ENCODE measurements at regions not wholly inside any gene's neighbourhood (a gene's known extent, or its start where the extent isn't known, plus 50 kb on each side); places are given as distances from the start of the nearest gene placed in this dataset.

DNA sequence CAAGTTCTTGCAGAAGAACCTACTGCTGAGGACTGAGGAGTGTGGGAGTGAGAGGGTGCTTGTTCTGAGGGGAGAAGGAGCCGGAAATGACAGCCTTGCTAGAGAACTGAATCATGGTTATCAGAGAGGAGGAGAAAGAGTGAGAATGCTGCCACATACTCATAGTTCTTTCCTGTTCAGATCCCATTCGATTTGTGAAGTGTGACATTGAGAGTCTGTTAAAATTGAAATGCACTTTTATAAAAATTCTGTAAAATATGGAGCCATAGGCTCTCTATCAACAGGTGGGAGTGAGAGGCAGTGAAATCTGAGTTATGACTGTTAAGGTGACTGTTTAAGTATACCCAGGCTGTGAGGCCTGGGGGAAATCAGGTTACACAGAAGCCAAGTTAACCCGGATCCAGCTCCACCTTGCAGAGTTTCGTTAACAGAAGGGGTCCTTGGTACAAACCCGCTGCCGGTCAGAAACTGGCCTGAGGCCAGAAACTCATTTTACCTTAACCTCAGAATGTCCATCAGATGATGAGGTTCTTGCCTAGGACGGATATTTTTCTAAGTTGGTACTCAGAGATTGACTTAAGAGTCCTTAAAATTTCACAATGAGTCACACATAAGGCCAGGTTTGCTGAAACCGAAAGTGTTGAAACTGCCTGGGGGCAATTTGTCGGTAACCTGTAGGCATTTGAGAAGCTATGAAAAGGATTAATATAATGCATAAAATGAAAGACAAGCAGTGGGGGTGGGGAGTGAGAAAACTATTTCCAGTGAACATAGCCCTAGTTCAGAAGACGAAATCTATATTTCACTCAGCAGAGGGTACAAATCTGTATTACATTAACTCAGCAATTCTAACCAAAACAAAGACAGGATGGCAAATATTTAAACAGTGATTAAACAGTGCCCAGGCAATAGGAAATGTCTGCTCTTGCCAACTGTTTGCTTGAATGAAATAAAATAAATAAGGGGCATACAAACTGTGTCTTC, 350.5 kb downstream of the KCNRG start:
- Mint-ChIP-seq H3K36me3 (ENCODE audit: low read depth) (no peaks in the 10 kb centered on the region), H3K9me3 (no peaks in the 10 kb centered on the region), H3K4me3 (no peak overlapping the region), H3K27ac (peak overlapping the region; percentile 29), H3K4me1 (peaks cover 35% of the 10 kb centered on the region), H3K27me3 (ENCODE audit: low read depth, poor library complexity) (peaks cover 7% of the 10 kb centered on the region)
- TF ChIP-seq, protein P1, sequence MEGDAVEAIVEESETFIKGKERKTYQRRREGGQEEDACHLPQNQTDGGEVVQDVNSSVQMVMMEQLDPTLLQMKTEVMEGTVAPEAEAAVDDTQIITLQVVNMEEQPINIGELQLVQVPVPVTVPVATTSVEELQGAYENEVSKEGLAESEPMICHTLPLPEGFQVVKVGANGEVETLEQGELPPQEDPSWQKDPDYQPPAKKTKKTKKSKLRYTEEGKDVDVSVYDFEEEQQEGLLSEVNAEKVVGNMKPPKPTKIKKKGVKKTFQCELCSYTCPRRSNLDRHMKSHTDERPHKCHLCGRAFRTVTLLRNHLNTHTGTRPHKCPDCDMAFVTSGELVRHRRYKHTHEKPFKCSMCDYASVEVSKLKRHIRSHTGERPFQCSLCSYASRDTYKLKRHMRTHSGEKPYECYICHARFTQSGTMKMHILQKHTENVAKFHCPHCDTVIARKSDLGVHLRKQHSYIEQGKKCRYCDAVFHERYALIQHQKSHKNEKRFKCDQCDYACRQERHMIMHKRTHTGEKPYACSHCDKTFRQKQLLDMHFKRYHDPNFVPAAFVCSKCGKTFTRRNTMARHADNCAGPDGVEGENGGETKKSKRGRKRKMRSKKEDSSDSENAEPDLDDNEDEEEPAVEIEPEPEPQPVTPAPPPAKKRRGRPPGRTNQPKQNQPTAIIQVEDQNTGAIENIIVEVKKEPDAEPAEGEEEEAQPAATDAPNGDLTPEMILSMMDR (IDR thresholded peaks at IDR 0.05), result no peak
- DNase-seq, result no peak

DNA sequence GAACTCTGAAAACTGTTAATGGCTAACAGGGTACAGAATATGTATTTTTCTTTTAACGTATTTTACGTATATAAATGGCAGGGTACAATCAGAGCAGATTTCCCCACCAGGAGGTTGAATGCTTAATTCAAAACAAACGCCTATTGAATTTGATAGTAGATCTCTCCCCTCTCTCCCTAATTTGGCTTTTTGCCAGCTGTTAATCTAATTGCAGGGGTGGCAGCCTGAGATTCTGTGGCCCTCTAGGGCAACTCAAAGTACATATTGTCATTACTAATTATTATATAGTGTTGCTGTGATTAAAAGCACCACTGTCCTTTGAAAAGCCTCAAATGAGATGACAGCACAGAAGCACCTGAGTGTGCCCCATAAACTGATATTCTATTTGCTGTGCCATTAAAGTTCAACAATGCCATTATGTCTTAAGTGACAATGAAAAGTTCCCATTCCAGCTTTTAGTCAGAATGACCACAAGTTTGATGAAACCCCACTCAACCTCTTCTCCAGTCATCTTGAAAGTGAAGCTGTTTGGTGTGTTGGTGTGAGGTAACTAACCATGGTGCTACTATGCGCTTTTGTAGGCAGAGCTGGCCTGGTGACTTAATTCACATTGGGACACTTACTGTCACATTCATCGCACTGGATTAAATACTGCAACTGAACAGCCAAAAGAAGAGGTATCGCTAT, 351.4 kb downstream of the KCNRG start:
- no peak for DNase-seq
- TF ChIP-seq, protein P1 (IDR thresholded peaks at IDR 0.05), result no peak
- no peak overlapping the region for H3K4me3 Mint-ChIP-seq
- peaks cover 33% of the 10 kb centered on the region for H3K4me1 Mint-ChIP-seq
- H3K27me3 Mint-ChIP-seq (ENCODE audit: low read depth, poor library complexity), result peaks cover 7% of the 10 kb centered on the region
- no peaks in the 10 kb centered on the region for H3K36me3 Mint-ChIP-seq (ENCODE audit: low read depth)
- no peaks in the 10 kb centered on the region for H3K9me3 Mint-ChIP-seq
- no peak overlapping the region for H3K27ac Mint-ChIP-seq

DNA sequence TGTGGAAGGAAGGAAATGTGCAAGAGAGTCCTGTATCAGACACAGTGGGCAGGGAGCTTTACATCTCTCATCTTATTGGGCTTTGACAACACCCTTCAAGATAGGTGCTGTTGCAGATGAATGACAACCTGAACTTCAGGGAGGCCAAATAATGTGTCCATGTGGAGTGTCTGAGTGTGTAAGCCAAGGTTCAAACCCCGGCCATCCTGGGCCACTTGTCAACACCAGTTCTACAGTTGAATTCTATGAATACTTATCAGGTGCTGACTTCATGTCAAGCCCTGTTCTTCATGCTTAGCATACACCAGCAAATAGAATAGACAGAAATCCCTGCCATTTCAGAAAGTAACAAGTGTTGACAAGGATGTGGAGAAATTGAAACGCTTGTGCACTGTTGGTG, 354.4 kb downstream of the KCNRG start:
- H3K9me3 Mint-ChIP-seq, result no peaks in the 10 kb centered on the region
- H3K27ac Mint-ChIP-seq, result no peak overlapping the region
- peaks cover 11% of the 10 kb centered on the region for H3K27me3 Mint-ChIP-seq (ENCODE audit: low read depth, poor library complexity)
- no peak for DNase-seq
- peaks cover 29% of the 10 kb centered on the region for H3K4me1 Mint-ChIP-seq
- no peaks in the 10 kb centered on the region for H3K36me3 Mint-ChIP-seq (ENCODE audit: low read depth)
- no peak overlapping the region for H3K4me3 Mint-ChIP-seq
- TF ChIP-seq, protein P1 (IDR thresholded peaks at IDR 0.05), result no peak

DNA sequence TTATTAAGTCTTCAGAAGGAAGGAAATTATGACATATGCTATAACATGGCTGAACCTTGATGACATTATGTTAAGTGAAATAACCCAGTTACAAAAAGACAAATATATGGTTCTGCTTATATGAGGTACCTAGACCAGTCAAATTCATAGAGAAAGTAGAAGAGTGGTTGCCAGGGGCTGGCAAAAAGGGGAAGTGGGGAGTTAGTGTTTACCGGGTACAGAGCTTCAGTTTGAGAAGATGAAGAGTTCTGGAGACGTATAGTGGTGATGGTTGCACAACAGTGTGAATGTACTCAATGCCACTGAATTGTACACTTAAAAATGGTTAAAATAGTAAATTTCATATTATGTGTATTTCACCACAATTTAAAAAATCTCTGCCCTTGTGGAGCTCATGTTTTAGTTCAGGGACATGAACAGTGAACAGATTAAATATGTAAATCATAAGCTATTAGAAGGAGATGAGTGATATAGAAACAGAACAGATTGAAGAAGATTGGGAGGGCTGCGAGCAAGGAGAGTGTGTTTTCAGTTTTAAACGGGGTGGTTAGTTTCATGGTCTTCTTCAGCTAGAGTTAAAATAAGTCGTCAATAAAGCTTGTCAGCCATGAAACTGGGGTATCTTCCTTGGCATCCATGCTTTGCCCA, 355.2 kb downstream of the KCNRG start:
- H3K9me3 Mint-ChIP-seq, result no peaks in the 10 kb centered on the region
- no peaks in the 10 kb centered on the region for H3K36me3 Mint-ChIP-seq (ENCODE audit: low read depth)

DNA sequence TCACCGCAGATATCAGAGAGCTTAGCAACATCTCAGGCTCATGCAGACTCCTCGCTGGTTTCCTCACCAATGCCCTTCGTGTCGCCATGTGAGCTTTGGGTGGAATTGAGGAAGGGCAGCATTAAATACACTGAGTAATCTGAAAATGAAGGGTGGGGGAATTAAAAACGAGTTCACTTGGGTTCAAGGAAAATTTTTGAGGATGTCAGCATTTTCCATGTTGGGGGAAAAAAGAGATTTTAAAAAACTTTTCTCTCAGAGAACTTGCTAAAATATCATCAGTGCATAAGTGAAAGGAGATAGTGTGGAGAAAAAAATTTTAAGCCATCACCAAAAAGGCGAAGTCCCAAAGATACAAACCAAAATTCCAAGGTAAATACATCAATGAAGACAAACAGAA, 359.3 kb downstream of the KCNRG start:
- TF ChIP-seq, protein P1 (IDR thresholded peaks at IDR 0.05), result no peak
- Mint-ChIP-seq H3K27me3 (ENCODE audit: low read depth, poor library complexity) (peaks cover 7% of the 10 kb centered on the region), H3K4me1 (peaks cover 46% of the 10 kb centered on the region), H3K9me3 (peaks cover 9% of the 10 kb centered on the region), H3K27ac (no peak overlapping the region), H3K36me3 (ENCODE audit: low read depth) (peaks cover 6% of the 10 kb centered on the region), H3K4me3 (no peak overlapping the region)
- no peak for DNase-seq

More for the DNA sequence above, 355.2 kb downstream of the KCNRG start:
- TF ChIP-seq, protein P1 (IDR thresholded peaks at IDR 0.05), result no peak
- Mint-ChIP-seq H3K4me1 (peaks cover 24% of the 10 kb centered on the region), H3K4me3 (no peak overlapping the region), H3K27ac (no peak overlapping the region), H3K27me3 (ENCODE audit: low read depth, poor library complexity) (peaks cover 11% of the 10 kb centered on the region)
- no peak for DNase-seq

Measured in nephron progenitor cell (in vitro differentiated cells).